Left ventricle myocardium inferior (tissue), 1 donor: ENCODE measurements at regions not wholly inside any gene's neighbourhood (a gene's known extent, or its start where the extent isn't known, plus 50 kb on each side); places are given as distances from the start of the nearest gene placed in this dataset.

Source experiments
- DNase-seq: peaks from one replicate; pipeline ENCODE4 v3.0.0-alpha.2; 2020
- H3K27ac ChIP-seq: fragments of 200-600 bp; replicated peaks from 2 replicates; pipeline ENCODE4 v1.8.0; 2021
- H3K27me3 ChIP-seq: fragments of 200-600 bp; 2 replicates; pipeline ENCODE4 v1.8.0; 2021; ENCODE audit warnings: low read depth
- H3K36me3 ChIP-seq: fragments of 200-600 bp; 2 replicates; pipeline ENCODE4 v1.8.0; 2021
- H3K4me1 ChIP-seq: fragments of 200-600 bp; 2 replicates; pipeline ENCODE4 v1.8.0; 2021
- H3K4me3 ChIP-seq: fragments of 200-600 bp; 2 replicates; pipeline ENCODE4 v1.8.0; 2021; ENCODE audit warnings: mild to moderate bottlenecking, moderate library complexity
- H3K9me3 ChIP-seq: fragments of 200-600 bp; replicated peaks from 2 replicates; pipeline ENCODE4 v1.8.0; 2021
- CTCF ChIP-seq: fragments of 200-600 bp; IDR thresholded peaks from 2 replicates; pipeline ENCODE4 v1.8.0; 2021; ENCODE audit warnings: antibody characterized with exemption, mild to moderate bottlenecking, borderline replicate concordance
- intact Hi-C: fragments of 100-400 bp; cut with micrococcal nuclease; formaldehyde crosslinking; loops from one replicate; pipeline ENCODE4 v1.11.0; 2022
- donor health status: DM: no; HTN: yes; CAD: no; lungs with severe emphysema.

GRCh38 chr22:49452362-49452946 is 375.2 kb downstream of the BRD1 start:
- TF ChIP-seq CTCF = no peak
- H3K27me3 ChIP-seq = peaks cover 78% of the 10 kb centered on the region
- intact Hi-C loops = no loop called here
- no peak for DNase-seq
- no peaks in the 10 kb centered on the region for H3K9me3 ChIP-seq
- H3K27ac ChIP-seq = no peak overlapping the region
- no peak overlapping the region for H3K4me3 ChIP-seq
- no peaks in the 10 kb centered on the region for H3K4me1 ChIP-seq
- H3K36me3 ChIP-seq = no peaks in the 10 kb centered on the region

- intact Hi-C loops = no loop called here
- no peak overlapping the region for H3K4me3 ChIP-seq
These were observed 376.4 kb downstream of the BRD1 start for GRCh38 chr22:49451070-49451840.

GRCh38 chr22:49450498-49450897 is 377.2 kb downstream of the BRD1 start:
- intact Hi-C loops = no loop called here
- Histone ChIP-seq H3K4me1 (no peaks in the 10 kb centered on the region), H3K36me3 (no peaks in the 10 kb centered on the region), H3K9me3 (no peaks in the 10 kb centered on the region), H3K4me3 (no peak overlapping the region), H3K27me3 (peaks cover 80% of the 10 kb centered on the region), H3K27ac (no peak overlapping the region)
- DNase-seq = no peak
- no peak for TF ChIP-seq CTCF

More at GRCh38 chr22:49451070-49451840, 376.4 kb downstream of the BRD1 start:
- H3K36me3 ChIP-seq = no peaks in the 10 kb centered on the region
- peaks cover 80% of the 10 kb centered on the region for H3K27me3 ChIP-seq
- H3K27ac ChIP-seq = no peak overlapping the region
- no peaks in the 10 kb centered on the region for H3K4me1 ChIP-seq
- no peaks in the 10 kb centered on the region for H3K9me3 ChIP-seq
- DNase-seq = no peak
- no peak for TF ChIP-seq CTCF

- H3K4me3 ChIP-seq = no peak overlapping the region
- TF ChIP-seq CTCF = no peak
- DNase-seq = no peak
- no peaks in the 10 kb centered on the region for H3K9me3 ChIP-seq
- intact Hi-C loops = no loop called here
- no peaks in the 10 kb centered on the region for H3K4me1 ChIP-seq
- no peak overlapping the region for H3K27ac ChIP-seq
- no peaks in the 10 kb centered on the region for H3K36me3 ChIP-seq
- peaks cover 78% of the 10 kb centered on the region for H3K27me3 ChIP-seq
These were observed 377.7 kb downstream of the BRD1 start for GRCh38 chr22:49449811-49450446.

- TF ChIP-seq CTCF = no peak
- Histone ChIP-seq H3K9me3 (no peaks in the 10 kb centered on the region), H3K27ac (no peak overlapping the region), H3K4me1 (no peaks in the 10 kb centered on the region), H3K27me3 (peaks cover 78% of the 10 kb centered on the region), H3K4me3 (no peak overlapping the region), H3K36me3 (no peaks in the 10 kb centered on the region)
- no peak for DNase-seq
- intact Hi-C loops = no loop called here
These were observed 378.3 kb downstream of the BRD1 start for GRCh38 chr22:49449377-49449776.
